ENCODE measurements at regions not wholly inside any gene's neighbourhood (a gene's known extent, or its start where the extent isn't known, plus 50 kb on each side); places are given as distances from the start of the nearest gene placed in this dataset.
"Not testable (repeated sequence)": the region's sequence is repeated elsewhere in the genome, so short reads cannot be mapped to it uniquely, and the experiment has no call there.

GRCh38 chr2:196293751-196294515, 122.6 kb upstream of the STK17B start:
- TF ChIP-seq, protein P1, sequence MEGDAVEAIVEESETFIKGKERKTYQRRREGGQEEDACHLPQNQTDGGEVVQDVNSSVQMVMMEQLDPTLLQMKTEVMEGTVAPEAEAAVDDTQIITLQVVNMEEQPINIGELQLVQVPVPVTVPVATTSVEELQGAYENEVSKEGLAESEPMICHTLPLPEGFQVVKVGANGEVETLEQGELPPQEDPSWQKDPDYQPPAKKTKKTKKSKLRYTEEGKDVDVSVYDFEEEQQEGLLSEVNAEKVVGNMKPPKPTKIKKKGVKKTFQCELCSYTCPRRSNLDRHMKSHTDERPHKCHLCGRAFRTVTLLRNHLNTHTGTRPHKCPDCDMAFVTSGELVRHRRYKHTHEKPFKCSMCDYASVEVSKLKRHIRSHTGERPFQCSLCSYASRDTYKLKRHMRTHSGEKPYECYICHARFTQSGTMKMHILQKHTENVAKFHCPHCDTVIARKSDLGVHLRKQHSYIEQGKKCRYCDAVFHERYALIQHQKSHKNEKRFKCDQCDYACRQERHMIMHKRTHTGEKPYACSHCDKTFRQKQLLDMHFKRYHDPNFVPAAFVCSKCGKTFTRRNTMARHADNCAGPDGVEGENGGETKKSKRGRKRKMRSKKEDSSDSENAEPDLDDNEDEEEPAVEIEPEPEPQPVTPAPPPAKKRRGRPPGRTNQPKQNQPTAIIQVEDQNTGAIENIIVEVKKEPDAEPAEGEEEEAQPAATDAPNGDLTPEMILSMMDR (IDR thresholded peaks at IDR 0.05) = no peak
- no peak overlapping the region for H3K27ac Mint-ChIP-seq
- no peak for DNase-seq
- H3K36me3 Mint-ChIP-seq (ENCODE audit: low read depth) = peaks cover 9% of the 10 kb centered on the region
- no peaks in the 10 kb centered on the region for H3K9me3 Mint-ChIP-seq
- no peaks in the 10 kb centered on the region for H3K4me1 Mint-ChIP-seq
- no peaks in the 10 kb centered on the region for H3K27me3 Mint-ChIP-seq (ENCODE audit: low read depth, poor library complexity)
- H3K4me3 Mint-ChIP-seq = no peak overlapping the region

GRCh38 chr2:196294516-196294909, 123.1 kb upstream of the STK17B start:
- Mint-ChIP-seq H3K27me3 (ENCODE audit: low read depth, poor library complexity) (no peaks in the 10 kb centered on the region), H3K36me3 (ENCODE audit: low read depth) (peaks cover 9% of the 10 kb centered on the region), H3K9me3 (no peaks in the 10 kb centered on the region), H3K4me1 (no peaks in the 10 kb centered on the region), H3K27ac (no peak overlapping the region), H3K4me3 (no peak overlapping the region)
- TF ChIP-seq, protein P1 (IDR thresholded peaks at IDR 0.05) = no peak
- DNase-seq = no peak

- H3K27me3 Mint-ChIP-seq (ENCODE audit: low read depth, poor library complexity) = no peaks in the 10 kb centered on the region
- H3K4me1 Mint-ChIP-seq = no peaks in the 10 kb centered on the region
- peaks cover 9% of the 10 kb centered on the region for H3K36me3 Mint-ChIP-seq (ENCODE audit: low read depth)
- peak overlapping the region; percentile 14 for H3K27ac Mint-ChIP-seq
- no peak for DNase-seq
- TF ChIP-seq, protein P1 (IDR thresholded peaks at IDR 0.05) = no peak
- H3K9me3 Mint-ChIP-seq = no peaks in the 10 kb centered on the region
- H3K4me3 Mint-ChIP-seq = no peak overlapping the region
Observed at GRCh38 chr2:196295005-196295404, 123.6 kb upstream of the STK17B start.

- not testable (repeated sequence) for H3K9me3 Mint-ChIP-seq; H3K27ac Mint-ChIP-seq; H3K27me3 Mint-ChIP-seq (ENCODE audit: low read depth, poor library complexity); DNase-seq; H3K4me3 Mint-ChIP-seq; H3K4me1 Mint-ChIP-seq
- TF ChIP-seq, protein P1 (IDR thresholded peaks at IDR 0.05) = peak; percentile 61
- H3K36me3 Mint-ChIP-seq (ENCODE audit: low read depth) = peaks cover 19% of the 10 kb centered on the region
Observed at GRCh38 chr2:196298106-196298723, 126.8 kb upstream of the STK17B start.

DNA sequence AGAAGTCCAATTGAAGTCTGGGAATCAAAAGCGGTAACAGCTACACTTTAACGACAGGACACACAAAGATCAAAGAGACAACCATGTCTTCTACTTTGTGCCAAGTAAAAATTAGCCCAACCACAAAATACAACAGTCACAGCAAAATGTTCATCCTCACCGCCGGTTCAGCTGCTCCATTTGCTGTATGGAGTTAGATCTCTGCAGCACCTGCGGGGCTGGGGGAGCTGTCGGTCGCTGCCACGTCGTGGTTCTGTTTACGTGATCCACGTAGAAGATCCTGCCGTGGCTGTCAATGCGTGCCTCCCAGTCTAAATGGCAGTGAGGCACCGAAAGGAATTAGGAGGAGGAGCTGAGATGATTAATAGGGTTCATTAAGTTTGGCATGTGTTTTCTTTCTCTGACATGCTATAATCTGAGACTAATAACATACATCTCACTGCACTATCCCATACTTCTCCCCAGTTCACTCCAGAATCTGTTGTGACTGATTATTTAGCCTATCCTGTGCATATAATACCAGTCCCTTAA, 136.5 kb upstream of the STK17B start:
- no peak overlapping the region for H3K27ac Mint-ChIP-seq
- H3K27me3 Mint-ChIP-seq (ENCODE audit: low read depth, poor library complexity) = peaks cover 4% of the 10 kb centered on the region
- no peak for DNase-seq
- H3K9me3 Mint-ChIP-seq = no peaks in the 10 kb centered on the region
- no peak overlapping the region for H3K4me3 Mint-ChIP-seq
- TF ChIP-seq, protein P1 (IDR thresholded peaks at IDR 0.05) = no peak
- H3K4me1 Mint-ChIP-seq = no peaks in the 10 kb centered on the region
- peaks cover 28% of the 10 kb centered on the region for H3K36me3 Mint-ChIP-seq (ENCODE audit: low read depth)
